ENCODE measurements at regions not wholly inside any gene's neighbourhood (a gene's known extent, or its start where the extent isn't known, plus 50 kb on each side); places are given as distances from the start of the nearest gene placed in this dataset.

DNA sequence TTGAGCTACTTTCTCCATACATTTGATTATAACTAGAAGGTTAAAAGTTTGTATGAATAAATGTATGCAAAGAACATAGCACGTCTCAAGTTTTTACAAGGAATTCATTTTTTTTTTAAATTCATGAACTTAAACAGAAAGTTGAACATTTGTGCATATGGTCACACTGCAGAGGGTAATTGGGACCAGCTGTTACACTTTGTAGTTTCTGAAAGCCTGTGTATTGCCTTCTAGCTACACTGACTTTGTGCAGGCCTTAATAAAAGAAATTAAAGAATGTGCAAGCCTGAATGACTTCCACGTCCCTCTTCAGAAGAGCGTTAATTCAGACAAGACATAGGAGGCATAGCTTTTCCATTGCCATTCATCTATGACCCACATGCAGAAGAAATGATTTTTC, 153.1 kb upstream of the PCDH18 start (continued):
- TF ChIP-seq NRF1 (conservative IDR thresholded peaks at IDR 0.05; ENCODE audit: low read depth, low read length): no peak

- no TSS peak for BruUV-seq (replicated peaks)
- DNase-seq (ENCODE audit: low read depth, low spot score) (no peak), FAIRE-seq (no peak), ATAC-seq (no peak)
- ChIA-PET CTCF (interaction anchor here (0.6 kb wide), 1 partner anchor 11 kb away, joined by 3 read pairs; no protein-coding TSS in a partner anchor), RAD21 (ENCODE audit: unreplicated experiment) (interaction anchor here (0.8 kb wide), 2 partner anchors 11 to 15 kb away, joined by 3 read pairs; no protein-coding TSS in a partner anchor), SMC1A (ENCODE audit: uncharacterized antibody, unreplicated experiment) (interaction anchor here (1.0 kb wide), 1 partner anchor 28 kb away, joined by 3 read pairs; no protein-coding TSS in a partner anchor), POLR2A (no interaction called here)
- Histone ChIP-seq H3K9ac (ENCODE audit: control insufficient read depth, insufficient read depth, low read length) (no peak overlapping the region), H2AFZ (ENCODE audit: control insufficient read depth, low read depth, low read length) (no peak overlapping the region), H4K20me1 (ENCODE audit: control insufficient read depth, insufficient read depth) (no peaks in the 10 kb centered on the region), H3K27ac (ENCODE audit: control insufficient read depth, insufficient read depth) (no peak overlapping the region), H3K36me3 (ENCODE audit: control insufficient read depth in 2 of 2, insufficient read depth in 2 of 2, low read length in 1 of 2) (no peaks in the 10 kb centered on the region), H3K4me3 (no peak overlapping the region), H3K4me2 (ENCODE audit: control insufficient read depth, insufficient read depth) (no peak overlapping the region), H3K9me3 (replicated peaks; ENCODE audit: control insufficient read depth, insufficient read depth, low read length) (no peaks in the 10 kb centered on the region), H3K4me1 (ENCODE audit: control insufficient read depth, insufficient read depth, low read length) (no peaks in the 10 kb centered on the region), H3K27me3 (replicated peaks in 1 of 2; ENCODE audit: control insufficient read depth in 2 of 2, insufficient read depth in 2 of 2, low read length in 1 of 2) (no peaks in the 10 kb centered on the region), H3K79me2 (ENCODE audit: control insufficient read depth, insufficient read depth, low read length) (no peaks in the 10 kb centered on the region)
- TF ChIP-seq PAX5 (IDR thresholded peaks at IDR 0.05; ENCODE audit: borderline replicate concordance, low read depth, low read length) (no peak), CREB1 (IDR thresholded peaks at IDR 0.05; ENCODE audit: low read depth) (no peak)
- in situ Hi-C loops (cut with MboI) (no loop called here), intact Hi-C loops (cut with micrococcal nuclease; ENCODE audit: unreplicated experiment) (no loop called here)
- 6% methylated on average over 1 of the region's 1 CpG for WGBS (ENCODE audit: insufficient coverage, insufficient replicate concordance, low lambda C conversion rate, missing lambda C conversion rate)
Observed at GRCh38 chr4:137681081-137681480, 148.8 kb upstream of the PCDH18 start.

DNA sequence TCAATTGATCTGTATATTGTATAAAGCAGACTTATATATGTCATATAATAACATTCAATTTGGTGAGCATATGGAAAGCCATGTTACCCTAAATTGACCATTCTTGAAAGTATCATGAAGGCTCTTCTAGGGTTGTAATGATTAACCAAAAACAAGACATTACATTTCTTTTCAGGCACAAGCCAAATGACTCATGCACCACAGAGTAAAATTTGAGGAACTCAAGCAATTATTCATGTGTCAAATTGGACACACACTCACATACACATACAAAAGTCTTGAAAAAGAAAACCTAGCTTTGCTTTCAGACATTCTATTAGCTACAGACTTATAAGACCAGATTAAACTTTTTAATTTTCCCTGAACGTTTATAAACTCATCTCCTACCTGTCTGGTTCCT, 146.5 kb upstream of the PCDH18 start:
- ChIA-PET CTCF (interaction anchor here (0.9 to 1.6 kb wide), 3 partner anchors 10 to 38 kb away, joined by 3 read pairs; no protein-coding TSS in a partner anchor), POLR2A (no interaction called here), SMC1A (ENCODE audit: uncharacterized antibody, unreplicated experiment) (interaction anchor here (0.6 to 1.7 kb wide), 2 partner anchors 17 to 21 kb away, joined by 3 to 4 read pairs; no protein-coding TSS in a partner anchor), RAD21 (ENCODE audit: unreplicated experiment) (no interaction called here)
- intact Hi-C loops (cut with micrococcal nuclease; ENCODE audit: unreplicated experiment) (no loop called here), in situ Hi-C loops (cut with MboI) (no loop called here)
- no peak overlapping the region for H3K4me2 ChIP-seq (ENCODE audit: control insufficient read depth, insufficient read depth)
- H3K4me3 ChIP-seq: no peak overlapping the region
- TF ChIP-seq RCOR1 (conservative IDR thresholded peaks at IDR 0.05; ENCODE audit: low read depth, low read length): no peak
- TF ChIP-seq SPI1 (IDR thresholded peaks at IDR 0.05; ENCODE audit: borderline replicate concordance, insufficient read depth, low read depth, low read length): no peak
- H3K27ac ChIP-seq (ENCODE audit: control insufficient read depth, insufficient read depth): no peak overlapping the region
- BruUV-seq (replicated peaks): no TSS peak
- no peak overlapping the region for H3K9ac ChIP-seq (ENCODE audit: control insufficient read depth, insufficient read depth, low read length)
- no peaks in the 10 kb centered on the region for H3K9me3 ChIP-seq (replicated peaks; ENCODE audit: control insufficient read depth, insufficient read depth, low read length)
- H4K20me1 ChIP-seq (ENCODE audit: control insufficient read depth, insufficient read depth): no peaks in the 10 kb centered on the region
- DNase-seq (ENCODE audit: low read depth, low spot score): no peak
- ATAC-seq: peak; percentile 82
- no peaks in the 10 kb centered on the region for H3K79me2 ChIP-seq (ENCODE audit: control insufficient read depth, insufficient read depth, low read length)
- WGBS (ENCODE audit: insufficient coverage, insufficient replicate concordance, low lambda C conversion rate, missing lambda C conversion rate): 0% methylated on average over 1 of the region's 1 CpG
- no peaks in the 10 kb centered on the region for H3K36me3 ChIP-seq (ENCODE audit: control insufficient read depth in 2 of 2, insufficient read depth in 2 of 2, low read length in 1 of 2)
- no peaks in the 10 kb centered on the region for H3K27me3 ChIP-seq (replicated peaks in 1 of 2; ENCODE audit: control insufficient read depth in 2 of 2, insufficient read depth in 2 of 2, low read length in 1 of 2)
- no peak overlapping the region for H2AFZ ChIP-seq (ENCODE audit: control insufficient read depth, low read depth, low read length)
- no peak for FAIRE-seq
- H3K4me1 ChIP-seq (ENCODE audit: control insufficient read depth, insufficient read depth, low read length): no peaks in the 10 kb centered on the region

All from GM12878 (cell line).